ENCODE measurements at regions not wholly inside any gene's neighbourhood (a gene's known extent, or its start where the extent isn't known, plus 50 kb on each side); places are given as distances from the start of the nearest gene placed in this dataset.

GRCh38 chr4:152156442-152156841 lies 379.4 kb downstream of the FBXW7 start:
- POLR2A ChIA-PET = no interaction called here
- Histone ChIP-seq H3K79me2 (ENCODE audit: insufficient read depth, low read length) (no peaks in the 10 kb centered on the region), H3K36me3 (ENCODE audit: control insufficient read depth in 1 of 2, insufficient read depth in 2 of 2, low read length in 2 of 2) (no peaks in the 10 kb centered on the region), H3K4me2 (ENCODE audit: low read length) (no peak overlapping the region), H3K9me2 (ENCODE audit: insufficient read depth) (no peaks in the 10 kb centered on the region), H3K4me1 (ENCODE audit: control insufficient read depth in 1 of 2, insufficient read depth in 2 of 2, low read length in 2 of 2) (no peaks in the 10 kb centered on the region), H3K4me3 (replicated peaks in 1 of 2; ENCODE audit: low read depth in 1 of 2, low read length in 2 of 2) (no peak overlapping the region), H3K27me3 (ENCODE audit: insufficient read depth, low read length) (0 out of 2 replicates have a peak, but pooled peaks cover 3% of the 10 kb centered on the region), H4K20me1 (ENCODE audit: insufficient read depth) (no peaks in the 10 kb centered on the region), H3K9ac (ENCODE audit: low read length) (no peak overlapping the region), H3K27ac (ENCODE audit: low read depth, low read length) (no peak overlapping the region), H3K9me3 (ENCODE audit: control insufficient read depth in 1 of 2, insufficient read depth in 1 of 2, low read depth in 1 of 2, low read length in 2 of 2) (no peaks in the 10 kb centered on the region), H2AFZ (ENCODE audit: low read depth, low read length, poor library complexity, severe bottlenecking) (no peak overlapping the region)
- RAD21 ChIA-PET (ENCODE audit: low non-redundant PET in 1 of 2, low total read pairs in 2 of 2, uncharacterized antibody in 2 of 2, unreplicated experiment in 2 of 2) = interaction anchor here in 1 of 2 experiments (0.8 kb wide), 1 partner anchor 971 kb away, joined by 4 read pairs; no protein-coding TSS in a partner anchor
- BruUV-seq (replicated peaks) = no TSS peak
- ATAC-seq (no peak), DNase-seq (ENCODE audit: low read depth, low spot score) (no peak)
- CTCF ChIA-PET = no interaction called here
- intact Hi-C loops (cut with micrococcal nuclease) = no loop called here
- no peak for TF ChIP-seq POLR2AphosphoS5 (IDR thresholded peaks at IDR 0.05; ENCODE audit: low read depth, low read length)

GRCh38 chr4:152155070-152155469 lies 380.8 kb downstream of the FBXW7 start:
- no peak for DNase-seq (ENCODE audit: low read depth, low spot score)
- H3K4me2 ChIP-seq (ENCODE audit: low read length) = no peak overlapping the region
- BruUV-seq (replicated peaks) = no TSS peak
- H3K79me2 ChIP-seq (ENCODE audit: insufficient read depth, low read length) = no peaks in the 10 kb centered on the region
- H3K4me1 ChIP-seq (ENCODE audit: control insufficient read depth in 1 of 2, insufficient read depth in 2 of 2, low read length in 2 of 2) = no peaks in the 10 kb centered on the region
- ChIA-PET CTCF (no interaction called here), RAD21 (ENCODE audit: low non-redundant PET in 1 of 2, low total read pairs in 2 of 2, uncharacterized antibody in 2 of 2, unreplicated experiment in 2 of 2) (no interaction called here), POLR2A (no interaction called here)
- H3K36me3 ChIP-seq (ENCODE audit: control insufficient read depth in 1 of 2, insufficient read depth in 2 of 2, low read length in 2 of 2) = no peaks in the 10 kb centered on the region
- no peaks in the 10 kb centered on the region for H3K9me2 ChIP-seq (ENCODE audit: insufficient read depth)
- no peak overlapping the region for H3K4me3 ChIP-seq (replicated peaks in 1 of 2; ENCODE audit: low read depth in 1 of 2, low read length in 2 of 2)
- TF ChIP-seq ZNF274 (IDR thresholded peaks at IDR 0.05; ENCODE audit: low read depth, low read length) (no peak), FOSL1 (IDR thresholded peaks at IDR 0.05; ENCODE audit: low read depth) (no peak), CEBPB (IDR thresholded peaks at IDR 0.05; ENCODE audit: low read depth) (no peak), EZH2 (IDR thresholded peaks at IDR 0.05) (no peak), ATF3 (IDR thresholded peaks at IDR 0.05) (no peak), CBX3 (IDR thresholded peaks at IDR 0.05; ENCODE audit: low read depth) (no peak), ZFX (IDR thresholded peaks at IDR 0.05) (no peak), YY1 (IDR thresholded peaks at IDR 0.05; ENCODE audit: extremely low read depth, insufficient replicate concordance, low read depth, low read length) (no peak), SP1 (IDR thresholded peaks at IDR 0.05; ENCODE audit: low read depth) (no peak), EZH2phosphoT487 (IDR thresholded peaks at IDR 0.05; ENCODE audit: borderline replicate concordance) (no peak), JUND (IDR thresholded peaks at IDR 0.05) (no peak), REST (IDR thresholded peaks at IDR 0.05; ENCODE audit: low read depth) (no peak), POLR2A (IDR thresholded peaks at IDR 0.05; ENCODE audit: borderline replicate concordance, extremely low read depth, insufficient read depth, insufficient read length) (no peak), ELF1 (IDR thresholded peaks at IDR 0.05; ENCODE audit: borderline replicate concordance, low read depth) (no peak), SRF (IDR thresholded peaks at IDR 0.05; ENCODE audit: low read depth) (no peak)
- intact Hi-C loops (cut with micrococcal nuclease) = no loop called here
- H3K27ac ChIP-seq (ENCODE audit: low read depth, low read length) = no peak overlapping the region
- H3K9me3 ChIP-seq (ENCODE audit: control insufficient read depth in 1 of 2, insufficient read depth in 1 of 2, low read depth in 1 of 2, low read length in 2 of 2) = no peaks in the 10 kb centered on the region
- no peak overlapping the region for H3K9ac ChIP-seq (ENCODE audit: low read length)
- H3K27me3 ChIP-seq (ENCODE audit: insufficient read depth, low read length) = 0 out of 2 replicates have a peak, but pooled peaks cover 3% of the 10 kb centered on the region
- no peak for ATAC-seq
- H4K20me1 ChIP-seq (ENCODE audit: insufficient read depth) = no peaks in the 10 kb centered on the region
- no peak overlapping the region for H2AFZ ChIP-seq (ENCODE audit: low read depth, low read length, poor library complexity, severe bottlenecking)
